ENCODE measurements at regions not wholly inside any gene's neighbourhood (a gene's known extent, or its start where the extent isn't known, plus 50 kb on each side); places are given as distances from the start of the nearest gene placed in this dataset.

DNA sequence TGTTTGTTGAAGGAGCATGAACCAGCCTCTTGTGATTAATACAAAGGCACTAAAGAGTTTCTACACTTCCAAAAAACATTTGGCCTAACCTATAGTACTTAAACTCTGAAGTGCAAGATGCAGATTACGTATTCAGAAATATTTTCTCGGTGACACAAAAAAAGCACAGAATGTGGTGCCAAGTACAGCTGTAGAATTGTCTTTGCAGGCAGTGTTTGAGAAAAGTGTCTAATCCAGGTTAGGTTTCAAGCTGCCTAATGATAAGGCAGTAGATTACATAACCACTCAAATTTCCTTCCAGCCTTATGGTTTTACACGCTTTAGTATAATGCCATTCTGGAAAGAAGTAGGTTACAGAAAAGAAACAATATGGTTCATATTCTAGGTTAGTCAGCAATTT, 205.2 kb downstream of the KLHL28 start:
- no peak overlapping the region for H3K27ac ChIP-seq (ENCODE audit: insufficient read depth, low read length)
- H3K36me3 ChIP-seq (ENCODE audit: control insufficient read depth, insufficient read depth, low read length): no peaks in the 10 kb centered on the region
- no peaks in the 10 kb centered on the region for H3K79me2 ChIP-seq (ENCODE audit: control insufficient read depth, insufficient read depth, low read length)
- peak in 1 of 2 donors; percentile 15 for DNase-seq (ENCODE audit: low read depth in 2 of 2)
- H3K9ac ChIP-seq (ENCODE audit: insufficient read depth, low read length): no peak overlapping the region
- H3K9me3 ChIP-seq (ENCODE audit: control insufficient read depth, insufficient read depth, low read depth, low read length): no peaks in the 10 kb centered on the region
- no peak overlapping the region for H3K4me2 ChIP-seq (ENCODE audit: extremely low read depth, insufficient read depth, low read length)
- TF ChIP-seq, protein P1, sequence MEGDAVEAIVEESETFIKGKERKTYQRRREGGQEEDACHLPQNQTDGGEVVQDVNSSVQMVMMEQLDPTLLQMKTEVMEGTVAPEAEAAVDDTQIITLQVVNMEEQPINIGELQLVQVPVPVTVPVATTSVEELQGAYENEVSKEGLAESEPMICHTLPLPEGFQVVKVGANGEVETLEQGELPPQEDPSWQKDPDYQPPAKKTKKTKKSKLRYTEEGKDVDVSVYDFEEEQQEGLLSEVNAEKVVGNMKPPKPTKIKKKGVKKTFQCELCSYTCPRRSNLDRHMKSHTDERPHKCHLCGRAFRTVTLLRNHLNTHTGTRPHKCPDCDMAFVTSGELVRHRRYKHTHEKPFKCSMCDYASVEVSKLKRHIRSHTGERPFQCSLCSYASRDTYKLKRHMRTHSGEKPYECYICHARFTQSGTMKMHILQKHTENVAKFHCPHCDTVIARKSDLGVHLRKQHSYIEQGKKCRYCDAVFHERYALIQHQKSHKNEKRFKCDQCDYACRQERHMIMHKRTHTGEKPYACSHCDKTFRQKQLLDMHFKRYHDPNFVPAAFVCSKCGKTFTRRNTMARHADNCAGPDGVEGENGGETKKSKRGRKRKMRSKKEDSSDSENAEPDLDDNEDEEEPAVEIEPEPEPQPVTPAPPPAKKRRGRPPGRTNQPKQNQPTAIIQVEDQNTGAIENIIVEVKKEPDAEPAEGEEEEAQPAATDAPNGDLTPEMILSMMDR (conservative IDR thresholded peaks at IDR 0.05 in 1 of 2, IDR thresholded peaks at IDR 0.05 in 1 of 2; ENCODE audit: low read depth in 1 of 2, low read length in 2 of 2): no peak
- TF ChIP-seq EZH2 (IDR thresholded peaks at IDR 0.05; ENCODE audit: low read length, missing control alignments): no peak
- no peaks in the 10 kb centered on the region for H3K27me3 ChIP-seq (ENCODE audit: control insufficient read depth, insufficient read depth, low read length)
- H3K4me3 ChIP-seq (replicated peaks in 1 of 4; ENCODE audit: control extremely low read depth in 1 of 4, insufficient read depth in 1 of 4, low read depth in 3 of 4, low read length in 4 of 4): no peak overlapping the region
- no peak overlapping the region for H2AFZ ChIP-seq (ENCODE audit: low read length)
- H3K4me1 ChIP-seq (ENCODE audit: control insufficient read depth, extremely low read depth, insufficient read depth, low read length): no peaks in the 10 kb centered on the region
- no peaks in the 10 kb centered on the region for H4K20me1 ChIP-seq (ENCODE audit: control insufficient read depth, extremely low read depth, insufficient read depth, low read length)

DNA sequence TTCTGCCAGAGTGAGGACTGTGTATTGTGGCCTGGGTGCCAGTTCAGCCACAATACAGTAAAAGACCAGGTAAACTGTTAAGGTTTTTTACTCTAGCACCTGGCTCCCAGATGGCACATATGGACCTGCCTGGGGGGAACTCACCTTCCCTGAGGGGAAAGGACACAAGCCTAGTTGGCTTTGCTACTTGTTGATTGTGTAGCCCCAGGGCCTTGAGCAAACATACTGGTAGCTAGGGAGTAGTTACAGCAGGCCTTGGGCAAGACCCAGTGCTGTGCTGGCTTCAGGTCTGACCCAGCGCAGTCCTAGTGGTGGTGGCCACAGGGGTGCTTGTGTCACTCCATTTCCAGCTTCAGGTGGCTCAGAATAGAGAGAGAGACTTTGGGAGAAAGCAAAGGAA, 216.4 kb downstream of the KLHL28 start:
- H2AFZ ChIP-seq (ENCODE audit: low read length): no peak overlapping the region
- H3K27ac ChIP-seq (ENCODE audit: insufficient read depth, low read length): no peak overlapping the region
- H3K9me3 ChIP-seq (ENCODE audit: control insufficient read depth, insufficient read depth, low read depth, low read length): no peaks in the 10 kb centered on the region
- H3K9ac ChIP-seq (ENCODE audit: insufficient read depth, low read length): no peak overlapping the region
- H3K4me2 ChIP-seq (ENCODE audit: extremely low read depth, insufficient read depth, low read length): no peak overlapping the region
- H3K36me3 ChIP-seq (ENCODE audit: control insufficient read depth, insufficient read depth, low read length): no peaks in the 10 kb centered on the region
- DNase-seq (ENCODE audit: low read depth in 2 of 2): no peak
- H3K4me1 ChIP-seq (ENCODE audit: control insufficient read depth, extremely low read depth, insufficient read depth, low read length): no peaks in the 10 kb centered on the region
- no peaks in the 10 kb centered on the region for H3K27me3 ChIP-seq (ENCODE audit: control insufficient read depth, insufficient read depth, low read length)
- no peak for TF ChIP-seq EZH2 (IDR thresholded peaks at IDR 0.05; ENCODE audit: low read length, missing control alignments)
- TF ChIP-seq, protein P1 (conservative IDR thresholded peaks at IDR 0.05 in 1 of 2, IDR thresholded peaks at IDR 0.05 in 1 of 2; ENCODE audit: low read depth in 1 of 2, low read length in 2 of 2): no peak
- H3K79me2 ChIP-seq (ENCODE audit: control insufficient read depth, insufficient read depth, low read length): no peaks in the 10 kb centered on the region
- H3K4me3 ChIP-seq (replicated peaks in 1 of 4; ENCODE audit: control extremely low read depth in 1 of 4, insufficient read depth in 1 of 4, low read depth in 3 of 4, low read length in 4 of 4): no peak overlapping the region
- H4K20me1 ChIP-seq (ENCODE audit: control insufficient read depth, extremely low read depth, insufficient read depth, low read length): no peaks in the 10 kb centered on the region

DNA sequence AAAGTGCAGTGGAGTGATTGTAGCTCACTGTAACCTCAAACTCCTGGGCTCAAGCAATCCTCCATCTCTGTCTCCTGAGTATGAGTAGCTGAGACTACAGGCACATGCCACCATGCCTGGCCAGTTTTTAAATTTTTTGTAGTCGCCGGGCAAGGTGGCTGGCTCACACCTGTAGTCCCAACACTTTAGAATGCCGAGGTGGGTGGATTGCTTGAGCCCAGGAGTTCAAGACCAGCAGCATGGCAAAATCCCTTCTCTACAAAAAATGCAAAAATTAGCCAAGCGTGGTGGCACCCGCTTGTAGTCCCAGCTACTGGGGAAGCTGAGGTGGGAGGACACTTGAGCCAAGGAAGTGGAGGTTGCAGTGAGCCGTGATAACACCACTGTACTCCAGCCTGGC, 219.5 kb downstream of the KLHL28 start:
- Histone ChIP-seq H4K20me1 (ENCODE audit: control insufficient read depth, extremely low read depth, insufficient read depth, low read length) (no peaks in the 10 kb centered on the region), H3K9me3 (ENCODE audit: control insufficient read depth, insufficient read depth, low read depth, low read length) (no peaks in the 10 kb centered on the region), H3K9ac (ENCODE audit: insufficient read depth, low read length) (no peak overlapping the region), H3K27me3 (ENCODE audit: control insufficient read depth, insufficient read depth, low read length) (no peaks in the 10 kb centered on the region), H3K27ac (ENCODE audit: insufficient read depth, low read length) (no peak overlapping the region), H3K79me2 (ENCODE audit: control insufficient read depth, insufficient read depth, low read length) (no peaks in the 10 kb centered on the region), H3K36me3 (ENCODE audit: control insufficient read depth, insufficient read depth, low read length) (no peaks in the 10 kb centered on the region), H3K4me3 (replicated peaks in 1 of 4; ENCODE audit: control extremely low read depth in 1 of 4, insufficient read depth in 1 of 4, low read depth in 3 of 4, low read length in 4 of 4) (no peak overlapping the region), H3K4me2 (ENCODE audit: extremely low read depth, insufficient read depth, low read length) (no peak overlapping the region), H3K4me1 (ENCODE audit: control insufficient read depth, extremely low read depth, insufficient read depth, low read length) (no peaks in the 10 kb centered on the region), H2AFZ (ENCODE audit: low read length) (no peak overlapping the region)
- DNase-seq (ENCODE audit: low read depth in 2 of 2): no peak
- no peak for TF ChIP-seq EZH2 (IDR thresholded peaks at IDR 0.05; ENCODE audit: low read length, missing control alignments)
- TF ChIP-seq, protein P1 (conservative IDR thresholded peaks at IDR 0.05 in 1 of 2, IDR thresholded peaks at IDR 0.05 in 1 of 2; ENCODE audit: low read depth in 1 of 2, low read length in 2 of 2): no peak

Measured in fibroblast of lung (primary cell).